ENCODE measurements at regions not wholly inside any gene's neighbourhood (a gene's known extent, or its start where the extent isn't known, plus 50 kb on each side); places are given as distances from the start of the nearest gene placed in this dataset.

DNA sequence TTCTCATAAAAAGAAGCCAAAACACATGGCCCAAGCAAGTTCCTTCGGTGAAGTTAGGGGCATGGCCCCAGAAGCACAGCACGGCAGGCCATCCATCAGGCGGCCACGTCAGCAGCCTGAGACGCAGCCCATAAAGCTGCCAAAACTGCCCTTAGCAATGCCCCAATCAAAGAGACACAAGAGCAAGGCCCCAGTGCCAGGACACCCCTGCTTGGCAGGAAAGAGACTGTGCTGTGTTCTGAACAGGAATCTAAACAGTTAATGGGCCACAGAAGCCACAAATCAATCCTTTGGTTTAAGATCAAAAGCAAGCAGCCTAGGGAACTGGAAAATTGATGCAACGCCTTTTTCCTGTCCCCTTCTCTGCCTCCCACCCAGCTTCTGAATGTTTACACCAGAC is 497.0 kb upstream of the USP24 start:
- TF ChIP-seq, protein P1, sequence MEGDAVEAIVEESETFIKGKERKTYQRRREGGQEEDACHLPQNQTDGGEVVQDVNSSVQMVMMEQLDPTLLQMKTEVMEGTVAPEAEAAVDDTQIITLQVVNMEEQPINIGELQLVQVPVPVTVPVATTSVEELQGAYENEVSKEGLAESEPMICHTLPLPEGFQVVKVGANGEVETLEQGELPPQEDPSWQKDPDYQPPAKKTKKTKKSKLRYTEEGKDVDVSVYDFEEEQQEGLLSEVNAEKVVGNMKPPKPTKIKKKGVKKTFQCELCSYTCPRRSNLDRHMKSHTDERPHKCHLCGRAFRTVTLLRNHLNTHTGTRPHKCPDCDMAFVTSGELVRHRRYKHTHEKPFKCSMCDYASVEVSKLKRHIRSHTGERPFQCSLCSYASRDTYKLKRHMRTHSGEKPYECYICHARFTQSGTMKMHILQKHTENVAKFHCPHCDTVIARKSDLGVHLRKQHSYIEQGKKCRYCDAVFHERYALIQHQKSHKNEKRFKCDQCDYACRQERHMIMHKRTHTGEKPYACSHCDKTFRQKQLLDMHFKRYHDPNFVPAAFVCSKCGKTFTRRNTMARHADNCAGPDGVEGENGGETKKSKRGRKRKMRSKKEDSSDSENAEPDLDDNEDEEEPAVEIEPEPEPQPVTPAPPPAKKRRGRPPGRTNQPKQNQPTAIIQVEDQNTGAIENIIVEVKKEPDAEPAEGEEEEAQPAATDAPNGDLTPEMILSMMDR (IDR thresholded peaks at IDR 0.05): no peak
- no peak for TF ChIP-seq POLR2A (IDR thresholded peaks at IDR 0.05)

All from ovary (tissue), 3 donors.